WTC11 (cell line): ENCODE measurements at regions not wholly inside any gene's neighbourhood (a gene's known extent, or its start where the extent isn't known, plus 50 kb on each side); places are given as distances from the start of the nearest gene placed in this dataset.

ENCODE experiments used
- ATF2 ChIP-seq: sonication (generic); formaldehyde crosslinking; IDR thresholded peaks from 2 replicates; pipeline ENCODE4 v1.8.1; 2022; ENCODE audit warnings: low read depth, missing genetic modification reagents, borderline replicate concordance
- CTCF ChIP-seq: fragments of 200-600 bp; IDR thresholded peaks from 2 replicates; pipeline ENCODE4 v1.8.0; 2022; ENCODE audit warnings: antibody characterized with exemption
- E2F4 ChIP-seq: sonication (generic); formaldehyde crosslinking; IDR thresholded peaks from 2 replicates; pipeline ENCODE4 v1.8.1; 2022; ENCODE audit warnings: low read depth, mild to moderate bottlenecking, moderate library complexity, missing genetic modification reagents, borderline replicate concordance
- FOXK1 ChIP-seq: sonication (generic); formaldehyde crosslinking; IDR thresholded peaks from 2 replicates; pipeline ENCODE4 v1.8.0; 2022; ENCODE audit warnings: mild to moderate bottlenecking, moderate library complexity, missing genetic modification reagents
- GABPB1 ChIP-seq: sonication (generic); formaldehyde crosslinking; IDR thresholded peaks from 2 replicates; pipeline ENCODE4 v1.8.1; 2023; ENCODE audit warnings: mild to moderate bottlenecking, missing genetic modification reagents
- HMGXB4 ChIP-seq: sonication (generic); formaldehyde crosslinking; IDR thresholded peaks from 2 replicates; pipeline ENCODE4 v1.8.1; 2023; ENCODE audit warnings: mild to moderate bottlenecking, moderate library complexity, missing genetic modification reagents
- MYBL2 ChIP-seq: sonication (generic); formaldehyde crosslinking; IDR thresholded peaks from 2 replicates; pipeline ENCODE4 v1.8.1; 2023; ENCODE audit warnings: mild to moderate bottlenecking, moderate library complexity, missing genetic modification reagents
- RELA ChIP-seq: sonication (generic); formaldehyde crosslinking; IDR thresholded peaks from 2 replicates; pipeline ENCODE4 v1.8.1; 2022; ENCODE audit warnings: missing genetic modification reagents, mild to moderate bottlenecking, borderline replicate concordance
- ZNF232 ChIP-seq: sonication (generic); formaldehyde crosslinking; IDR thresholded peaks from 2 replicates; pipeline ENCODE4 v1.8.0; 2022; ENCODE audit warnings: mild to moderate bottlenecking, missing genetic modification reagents
- ZSCAN18 ChIP-seq: fragments of 250-450 bp; sonication (Bioruptor Pico); IDR thresholded peaks from 2 replicates; pipeline ENCODE4 v2.1.2; 2022; ENCODE audit warnings: mild to moderate bottlenecking, moderate library complexity

- TF ChIP-seq CTCF = no peak
- TF ChIP-seq MYBL2 (CRISPR knock-in tag) = no peak
- no peak for TF ChIP-seq E2F4 (CRISPR knock-in tag)
- TF ChIP-seq ZSCAN18 (CRISPR knock-in tag) = no peak
- no peak for TF ChIP-seq ZNF232 (CRISPR knock-in tag)
- no peak for TF ChIP-seq RELA
- TF ChIP-seq HMGXB4 (CRISPR knock-in tag) = no peak
- no peak for TF ChIP-seq FOXK1
- TF ChIP-seq ATF2 = no peak
- TF ChIP-seq GABPB1 = no peak
Measured at GRCh38 chr5:120927950-120928530, 463.9 kb downstream of the PRR16 start.
